ENCODE measurements at regions not wholly inside any gene's neighbourhood (a gene's known extent, or its start where the extent isn't known, plus 50 kb on each side); places are given as distances from the start of the nearest gene placed in this dataset.

- TF ChIP-seq CTCF (IDR thresholded peaks at IDR 0.05; ENCODE audit: poor library complexity) (no peak), EZH2 (IDR thresholded peaks at IDR 0.05; ENCODE audit: borderline replicate concordance) (no peak), EZH2phosphoT487 (IDR thresholded peaks at IDR 0.05; ENCODE audit: low read depth, severe bottlenecking, unreplicated experiment) (no peak)
Measured at GRCh38 chr4:53912766-53913497, 151.5 kb downstream of the CHIC2 start.

All from hepatocyte (in vitro differentiated cells).